ENCODE measurements at regions not wholly inside any gene's neighbourhood (a gene's known extent, or its start where the extent isn't known, plus 50 kb on each side); places are given as distances from the start of the nearest gene placed in this dataset.

DNA sequence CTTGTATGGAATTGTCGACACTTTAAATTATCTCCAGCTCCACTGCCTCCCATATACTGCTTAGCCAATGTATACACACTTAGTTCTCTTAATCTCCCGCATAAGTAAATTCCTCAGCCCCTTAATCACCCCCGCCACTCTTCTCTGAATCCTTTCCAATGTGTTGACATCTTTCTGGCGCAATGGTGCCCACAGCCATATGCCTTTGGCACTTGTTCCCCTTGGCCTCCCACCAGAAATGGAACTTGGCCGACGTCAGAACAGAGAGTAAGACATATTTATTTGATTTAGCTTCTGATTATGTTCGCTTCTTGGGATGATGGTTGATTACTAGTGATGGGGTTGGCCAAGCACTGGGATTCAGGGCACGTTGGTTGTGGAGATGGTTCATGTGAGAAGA, 1089.3 kb upstream of the CELF4 start:
- TF ChIP-seq, protein P1, sequence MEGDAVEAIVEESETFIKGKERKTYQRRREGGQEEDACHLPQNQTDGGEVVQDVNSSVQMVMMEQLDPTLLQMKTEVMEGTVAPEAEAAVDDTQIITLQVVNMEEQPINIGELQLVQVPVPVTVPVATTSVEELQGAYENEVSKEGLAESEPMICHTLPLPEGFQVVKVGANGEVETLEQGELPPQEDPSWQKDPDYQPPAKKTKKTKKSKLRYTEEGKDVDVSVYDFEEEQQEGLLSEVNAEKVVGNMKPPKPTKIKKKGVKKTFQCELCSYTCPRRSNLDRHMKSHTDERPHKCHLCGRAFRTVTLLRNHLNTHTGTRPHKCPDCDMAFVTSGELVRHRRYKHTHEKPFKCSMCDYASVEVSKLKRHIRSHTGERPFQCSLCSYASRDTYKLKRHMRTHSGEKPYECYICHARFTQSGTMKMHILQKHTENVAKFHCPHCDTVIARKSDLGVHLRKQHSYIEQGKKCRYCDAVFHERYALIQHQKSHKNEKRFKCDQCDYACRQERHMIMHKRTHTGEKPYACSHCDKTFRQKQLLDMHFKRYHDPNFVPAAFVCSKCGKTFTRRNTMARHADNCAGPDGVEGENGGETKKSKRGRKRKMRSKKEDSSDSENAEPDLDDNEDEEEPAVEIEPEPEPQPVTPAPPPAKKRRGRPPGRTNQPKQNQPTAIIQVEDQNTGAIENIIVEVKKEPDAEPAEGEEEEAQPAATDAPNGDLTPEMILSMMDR (IDR thresholded peaks at IDR 0.05) = no peak
- TF ChIP-seq POLR2A (IDR thresholded peaks at IDR 0.05) = no peak

All from Peyer's patch (tissue), 4 donors.